GM10266 (cell line): ENCODE measurements at regions not wholly inside any gene's neighbourhood (a gene's known extent, or its start where the extent isn't known, plus 50 kb on each side); places are given as distances from the start of the nearest gene placed in this dataset.

Source experiments
- DNase-seq: peaks from one replicate; pipeline ENCODE4 v3.0.0; 2012; ENCODE audit errors: extremely low spot score
- CTCF ChIP-seq: IDR thresholded peaks from 2 replicates; pipeline ENCODE4 v1.5.1; 2012; ENCODE audit warnings: mild to moderate bottlenecking, low read depth; ENCODE audit not compliant: control insufficient read depth, insufficient read depth; ENCODE audit errors: missing control alignments

GRCh38 chr2:55973673-55974072, 50.1 kb upstream of the EFEMP1 start:
- DNase-seq = no peak
- no peak for TF ChIP-seq CTCF

- no peak for TF ChIP-seq CTCF
- no peak for DNase-seq
Observed at GRCh38 chr2:55976681-55977080, 53.1 kb upstream of the EFEMP1 start.

GRCh38 chr2:55985406-55985805, 61.8 kb upstream of the EFEMP1 start:
- no peak for TF ChIP-seq CTCF
- no peak for DNase-seq

- no peak for TF ChIP-seq CTCF
- no peak for DNase-seq
Observed at GRCh38 chr2:55986001-55986400, 62.4 kb upstream of the EFEMP1 start.

GRCh38 chr2:55986700-55987440, 63.3 kb upstream of the EFEMP1 start:
- TF ChIP-seq CTCF = no peak
- DNase-seq = no peak

GRCh38 chr2:55989405-55989804, 65.8 kb upstream of the EFEMP1 start:
- no peak for DNase-seq
- TF ChIP-seq CTCF = no peak

- DNase-seq = no peak
- TF ChIP-seq CTCF = no peak
Observed at GRCh38 chr2:55992455-55992854, 68.9 kb upstream of the EFEMP1 start.
